GM10266 (cell line): ENCODE measurements at regions not wholly inside any gene's neighbourhood (a gene's known extent, or its start where the extent isn't known, plus 50 kb on each side); places are given as distances from the start of the nearest gene placed in this dataset.

ENCODE experiments used
- DNase-seq: peaks from one replicate; pipeline ENCODE4 v3.0.0; 2012; ENCODE audit errors: extremely low spot score
- CTCF ChIP-seq: IDR thresholded peaks from 2 replicates; pipeline ENCODE4 v1.5.1; 2012; ENCODE audit warnings: mild to moderate bottlenecking, low read depth; ENCODE audit not compliant: control insufficient read depth, insufficient read depth; ENCODE audit errors: missing control alignments

- DNase-seq = no peak
- TF ChIP-seq CTCF = no peak
These were observed 52.7 kb upstream of the ZDHHC17 start for GRCh38 chr12:76711241-76711640.

GRCh38 chr12:76713130-76713529 is 50.8 kb upstream of the ZDHHC17 start:
- DNase-seq = no peak

GRCh38 chr12:76713986-76714385 is 49.9 kb upstream of the ZDHHC17 start:
- TF ChIP-seq CTCF = no peak
- DNase-seq = no peak

More at GRCh38 chr12:76713130-76713529, 50.8 kb upstream of the ZDHHC17 start:
- no peak for TF ChIP-seq CTCF
